ENCODE measurements at regions not wholly inside any gene's neighbourhood (a gene's known extent, or its start where the extent isn't known, plus 50 kb on each side); places are given as distances from the start of the nearest gene placed in this dataset.
"Not testable (repeated sequence)": the region's sequence is repeated elsewhere in the genome, so short reads cannot be mapped to it uniquely, and the experiment has no call there.

- no peak for DNase-seq
These were observed 652.5 kb downstream of the GABRG1 start for GRCh38 chr4:45471335-45471734.

GRCh38 chr4:45467157-45467556 is 656.7 kb downstream of the GABRG1 start:
- DNase-seq, result no peak

- DNase-seq, result not testable (repeated sequence)
These were observed 663.7 kb downstream of the GABRG1 start for GRCh38 chr4:45460157-45460556.

GRCh38 chr4:45455217-45455616 is 668.6 kb downstream of the GABRG1 start:
- no peak for DNase-seq

GRCh38 chr4:45453258-45453853 is 670.5 kb downstream of the GABRG1 start:
- peak; percentile 19 for DNase-seq

- peak; percentile 12 for DNase-seq
These were observed 681.4 kb downstream of the GABRG1 start for GRCh38 chr4:45442466-45442865.

- DNase-seq, result no peak
These were observed 685.8 kb downstream of the GABRG1 start for GRCh38 chr4:45438047-45438446.

- no peak for DNase-seq
These were observed 686.5 kb downstream of the GABRG1 start for GRCh38 chr4:45437381-45437780.

- no peak for DNase-seq
These were observed 698.7 kb downstream of the GABRG1 start for GRCh38 chr4:45425135-45425534.

- no peak for DNase-seq
These were observed 697.5 kb upstream of the GNPDA2 start for GRCh38 chr4:45423896-45424295.

- not testable (repeated sequence) for DNase-seq
These were observed 693.8 kb upstream of the GNPDA2 start for GRCh38 chr4:45420091-45420674.

- no peak for DNase-seq
These were observed 684.4 kb upstream of the GNPDA2 start for GRCh38 chr4:45410701-45411210.

- no peak for DNase-seq
These were observed 683.2 kb upstream of the GNPDA2 start for GRCh38 chr4:45409536-45409935.

GRCh38 chr4:45408996-45409395 is 682.6 kb upstream of the GNPDA2 start:
- DNase-seq, result no peak

GRCh38 chr4:45399116-45399515 is 672.8 kb upstream of the GNPDA2 start:
- DNase-seq, result no peak

GRCh38 chr4:45385306-45385705 is 659.0 kb upstream of the GNPDA2 start:
- no peak for DNase-seq

GRCh38 chr4:45370408-45370807 is 644.1 kb upstream of the GNPDA2 start:
- no peak for DNase-seq

GRCh38 chr4:45368832-45369231 is 642.5 kb upstream of the GNPDA2 start:
- no peak for DNase-seq

- no peak for DNase-seq
These were observed 637.6 kb upstream of the GNPDA2 start for GRCh38 chr4:45363931-45364330.

- DNase-seq, result no peak
These were observed 632.5 kb upstream of the GNPDA2 start for GRCh38 chr4:45358573-45359506.

- DNase-seq, result no peak
These were observed 626.8 kb upstream of the GNPDA2 start for GRCh38 chr4:45353161-45353560.

GRCh38 chr4:45350438-45350837 is 624.1 kb upstream of the GNPDA2 start:
- DNase-seq, result no peak

GRCh38 chr4:45349859-45350258 is 623.5 kb upstream of the GNPDA2 start:
- DNase-seq, result no peak

All from hematopoietic multipotent progenitor cell treated with erythropoietin and hydrocortisone succinate and interleukin-3 and kit ligand, for 8 days (in vitro differentiated cells).